ENCODE measurements at regions not wholly inside any gene's neighbourhood (a gene's known extent, or its start where the extent isn't known, plus 50 kb on each side); places are given as distances from the start of the nearest gene placed in this dataset.

- Mint-ChIP-seq H3K4me3 (ENCODE audit: unreplicated experiment) (no peak overlapping the region), H3K36me3 (ENCODE audit: unreplicated experiment) (no peaks in the 10 kb centered on the region), H3K27ac (ENCODE audit: unreplicated experiment) (no peak overlapping the region), H3K9me3 (ENCODE audit: unreplicated experiment) (no peaks in the 10 kb centered on the region), H3K27me3 (ENCODE audit: unreplicated experiment) (no peaks in the 10 kb centered on the region), H3K4me1 (ENCODE audit: unreplicated experiment) (no peaks in the 10 kb centered on the region)
- DNase-seq (ENCODE audit: extremely low spot score, unreplicated experiment), result no peak
- no peak for TF ChIP-seq CTCF (IDR thresholded peaks at IDR 0.05)
Observed at GRCh38 chr9:24614070-24614469, 68.4 kb upstream of the IZUMO3 start.

GRCh38 chr9:24608599-24608998, 62.9 kb upstream of the IZUMO3 start:
- Mint-ChIP-seq H3K36me3 (ENCODE audit: unreplicated experiment) (no peaks in the 10 kb centered on the region), H3K4me3 (ENCODE audit: unreplicated experiment) (no peak overlapping the region), H3K27me3 (ENCODE audit: unreplicated experiment) (no peaks in the 10 kb centered on the region), H3K9me3 (ENCODE audit: unreplicated experiment) (no peaks in the 10 kb centered on the region), H3K4me1 (ENCODE audit: unreplicated experiment) (no peaks in the 10 kb centered on the region), H3K27ac (ENCODE audit: unreplicated experiment) (no peak overlapping the region)
- TF ChIP-seq CTCF (IDR thresholded peaks at IDR 0.05), result no peak
- no peak for DNase-seq (ENCODE audit: extremely low spot score, unreplicated experiment)

- Mint-ChIP-seq H3K36me3 (ENCODE audit: unreplicated experiment) (no peaks in the 10 kb centered on the region), H3K4me3 (ENCODE audit: unreplicated experiment) (no peak overlapping the region), H3K27ac (ENCODE audit: unreplicated experiment) (no peak overlapping the region), H3K27me3 (ENCODE audit: unreplicated experiment) (no peaks in the 10 kb centered on the region), H3K4me1 (ENCODE audit: unreplicated experiment) (no peaks in the 10 kb centered on the region), H3K9me3 (ENCODE audit: unreplicated experiment) (no peaks in the 10 kb centered on the region)
- no peak for TF ChIP-seq CTCF (IDR thresholded peaks at IDR 0.05)
- DNase-seq (ENCODE audit: extremely low spot score, unreplicated experiment), result no peak
Observed at GRCh38 chr9:24602693-24603352, 57.1 kb upstream of the IZUMO3 start.

Data from osteocyte (in vitro differentiated cells).